ENCODE measurements at regions not wholly inside any gene's neighbourhood (a gene's known extent, or its start where the extent isn't known, plus 50 kb on each side); places are given as distances from the start of the nearest gene placed in this dataset.

- TF ChIP-seq CTCF (IDR thresholded peaks at IDR 0.05 in 2 of 3, conservative IDR thresholded peaks at IDR 0.05 in 1 of 3; ENCODE audit: control insufficient read depth in 2 of 3, extremely low read depth in 1 of 3, insufficient read depth in 1 of 3, low read depth in 3 of 3, low read length in 3 of 3) (no peak), IRF5 (IDR thresholded peaks at IDR 0.05; ENCODE audit: borderline replicate concordance) (no peak), POLR2AphosphoS5 (IDR thresholded peaks at IDR 0.05; ENCODE audit: low read length) (no peak), PBX3 (IDR thresholded peaks at IDR 0.05; ENCODE audit: insufficient replicate concordance, low read depth, low read length) (no peak), MXI1 (IDR thresholded peaks at IDR 0.05; ENCODE audit: low read depth, low read length) (no peak), NRF1 (conservative IDR thresholded peaks at IDR 0.05; ENCODE audit: low read depth, low read length) (no peak), POU2F2 (IDR thresholded peaks at IDR 0.05; ENCODE audit: borderline replicate concordance, low read depth, low read length) (no peak), CUX1 (IDR thresholded peaks at IDR 0.05; ENCODE audit: insufficient replicate concordance, low read depth, low read length) (no peak), E2F8 (IDR thresholded peaks at IDR 0.05; ENCODE audit: low read depth, partially characterized antibody) (no peak), EP300 (IDR thresholded peaks at IDR 0.05; ENCODE audit: borderline replicate concordance in 1 of 2, control insufficient read depth in 1 of 2, low read depth in 2 of 2, low read length in 2 of 2) (no peak), ASH2L (IDR thresholded peaks at IDR 0.05; ENCODE audit: borderline replicate concordance, low read depth) (no peak), ATF3 (IDR thresholded peaks at IDR 0.05; ENCODE audit: borderline replicate concordance, extremely low read depth, low read depth, low read length) (no peak)
Measured at GRCh38 chr5:52262844-52263243, 524.9 kb upstream of the ITGA1 start.
